HG03469 (cell line): ENCODE measurements at regions not wholly inside any gene's neighbourhood (a gene's known extent, or its start where the extent isn't known, plus 50 kb on each side); places are given as distances from the start of the nearest gene placed in this dataset.
"Not testable (repeated sequence)": the region's sequence is repeated elsewhere in the genome, so short reads cannot be mapped to it uniquely, and the experiment has no call there.

Source experiments
- ATAC-seq: cut with Tn5 transposase; IDR thresholded peaks from one replicate; pipeline ENCODE4 v1.9.1; 2021; ENCODE audit warnings: mild to moderate bottlenecking, moderate library complexity, moderate number of reproducible peaks; ENCODE audit not compliant: unreplicated experiment

GRCh38 chr5:85972539-85972938 lies 645.2 kb upstream of the COX7C start:
- ATAC-seq = no peak

DNA sequence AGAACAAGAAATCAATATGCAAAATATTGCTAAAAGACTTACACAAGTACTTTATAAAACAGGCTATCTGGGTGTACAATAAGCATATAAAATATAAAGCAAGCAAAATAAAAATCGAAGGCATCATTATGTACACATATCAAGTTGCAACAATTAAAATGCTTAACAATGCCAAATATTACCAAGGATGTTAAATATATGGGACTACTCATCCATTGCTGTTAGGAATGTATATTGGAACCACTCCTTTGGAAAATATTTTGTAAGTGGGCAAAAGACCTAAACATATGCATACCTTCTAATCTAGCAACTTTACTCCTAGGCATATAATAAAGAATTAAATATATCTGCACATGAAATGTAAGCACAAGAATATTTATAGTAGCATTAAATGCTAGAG lies 632.6 kb upstream of the COX7C start:
- ATAC-seq = no peak

DNA sequence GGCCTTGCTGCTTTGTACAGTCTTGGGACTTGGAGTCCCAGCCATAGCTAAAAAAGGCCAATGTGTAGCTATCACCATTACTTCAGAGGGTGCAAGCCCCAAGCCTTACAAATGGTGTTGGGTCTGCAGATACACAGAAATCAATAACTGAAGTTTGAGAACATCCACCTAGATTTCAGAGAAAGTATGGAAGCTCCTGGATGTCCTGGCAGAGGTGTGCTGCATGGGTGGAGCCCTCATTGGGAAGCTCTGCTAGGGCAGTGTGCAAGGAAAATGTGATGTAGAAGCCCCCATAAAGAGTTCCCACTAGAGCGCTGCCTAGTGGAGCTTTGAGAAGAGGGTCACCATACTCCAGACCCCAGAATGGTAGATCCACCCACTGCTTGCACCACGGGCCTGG lies 626.7 kb upstream of the COX7C start:
- ATAC-seq = no peak

GRCh38 chr5:85994653-85995052 lies 623.1 kb upstream of the COX7C start:
- ATAC-seq = not testable (repeated sequence)

DNA sequence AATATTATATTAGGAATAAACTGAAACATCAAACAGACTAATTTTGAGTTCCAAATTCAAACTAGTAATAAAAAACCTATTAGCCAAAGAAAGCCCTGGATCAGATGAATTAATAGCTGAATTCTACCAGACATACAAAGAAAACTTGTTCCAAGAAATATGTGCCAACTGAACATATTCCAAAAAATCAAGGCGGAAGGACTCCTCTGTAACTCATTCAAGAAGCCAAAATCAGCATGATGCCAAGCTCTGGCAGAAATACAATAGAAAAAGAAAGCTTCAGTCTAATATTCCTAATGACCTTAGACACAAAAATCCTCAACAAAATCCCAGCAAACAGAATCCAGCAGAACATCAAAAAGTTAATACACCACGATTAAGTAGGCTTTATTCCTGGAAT lies 619.1 kb upstream of the COX7C start:
- ATAC-seq = no peak

- ATAC-seq = no peak
These were observed 609.4 kb upstream of the COX7C start for GRCh38 chr5:86008293-86008692.

DNA sequence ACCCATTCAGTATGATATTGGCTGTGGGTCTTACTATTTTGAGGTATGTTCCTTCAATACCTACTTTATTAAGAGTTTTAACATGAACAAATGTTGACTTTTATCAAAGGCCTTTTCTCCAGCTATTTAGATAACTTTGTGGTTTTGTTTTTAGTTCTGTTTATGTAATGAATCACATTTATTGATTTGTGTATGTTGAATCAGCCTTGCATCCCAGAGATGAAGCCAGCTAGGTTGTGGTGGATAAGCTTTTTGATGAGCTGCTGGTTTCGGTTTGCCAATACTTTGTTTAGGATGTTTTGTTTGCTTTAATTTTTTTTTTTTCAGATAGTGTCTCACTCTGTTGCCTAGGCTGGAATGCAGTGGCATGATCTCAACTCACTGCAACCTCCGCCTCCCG lies 609.0 kb upstream of the COX7C start:
- no peak for ATAC-seq

DNA sequence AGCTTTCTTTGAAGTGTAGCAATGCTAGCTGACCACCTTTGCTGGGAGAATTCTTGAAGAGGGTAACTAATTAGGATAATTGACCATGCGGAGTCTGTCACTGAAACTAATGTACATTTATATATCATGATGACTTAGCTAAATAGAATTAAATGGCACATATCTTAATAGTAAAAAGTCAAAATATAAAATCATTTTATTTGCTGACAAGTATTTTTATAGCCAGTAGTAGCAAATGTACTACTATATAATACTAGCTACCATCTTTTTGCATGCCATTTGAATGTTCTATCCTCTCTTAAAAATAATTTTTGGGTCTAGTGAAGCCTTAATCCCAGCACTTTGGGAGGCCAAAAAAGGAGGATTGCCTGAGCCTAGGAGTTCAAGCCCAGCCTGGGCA lies 605.8 kb upstream of the COX7C start:
- ATAC-seq = no peak

DNA sequence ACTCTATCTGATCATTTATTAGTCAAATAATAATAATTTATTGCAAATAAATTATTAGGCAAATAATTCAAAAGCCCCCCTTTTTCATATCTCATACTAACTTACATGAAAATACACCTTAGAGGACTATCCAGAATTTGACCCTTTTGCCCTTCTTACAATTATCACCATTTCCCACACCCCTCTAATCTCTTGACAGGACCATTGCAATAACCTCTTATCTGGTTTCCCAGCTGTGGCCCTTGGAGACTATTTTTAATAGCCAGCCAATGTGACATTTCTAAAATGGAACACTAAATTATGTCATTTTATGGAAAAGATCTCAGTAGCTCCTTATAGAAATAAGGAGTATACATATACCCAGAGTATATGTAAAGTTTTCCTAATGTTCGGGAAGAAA lies 588.4 kb upstream of the COX7C start:
- ATAC-seq = no peak

GRCh38 chr5:86030753-86031152 lies 587.0 kb upstream of the COX7C start:
- no peak for ATAC-seq

DNA sequence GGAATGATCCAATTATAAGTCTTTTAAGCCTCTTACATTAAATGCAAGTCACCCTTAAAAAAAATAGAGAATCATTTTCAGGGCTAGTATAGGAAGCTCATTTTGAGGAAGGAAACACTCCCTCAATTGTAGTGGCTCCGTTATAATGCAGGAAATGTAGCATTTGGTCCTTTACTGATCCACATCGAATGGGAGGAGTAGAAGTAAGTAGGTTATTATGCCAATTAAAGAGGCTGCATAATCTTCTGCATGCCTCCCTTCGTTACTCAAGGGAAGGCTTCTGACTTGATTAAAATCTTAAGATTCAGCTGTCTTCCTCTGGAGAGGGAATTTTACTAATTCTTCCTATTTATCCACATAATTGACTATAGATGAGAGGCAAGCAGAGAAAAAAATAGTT lies 579.2 kb upstream of the COX7C start:
- ATAC-seq = no peak

DNA sequence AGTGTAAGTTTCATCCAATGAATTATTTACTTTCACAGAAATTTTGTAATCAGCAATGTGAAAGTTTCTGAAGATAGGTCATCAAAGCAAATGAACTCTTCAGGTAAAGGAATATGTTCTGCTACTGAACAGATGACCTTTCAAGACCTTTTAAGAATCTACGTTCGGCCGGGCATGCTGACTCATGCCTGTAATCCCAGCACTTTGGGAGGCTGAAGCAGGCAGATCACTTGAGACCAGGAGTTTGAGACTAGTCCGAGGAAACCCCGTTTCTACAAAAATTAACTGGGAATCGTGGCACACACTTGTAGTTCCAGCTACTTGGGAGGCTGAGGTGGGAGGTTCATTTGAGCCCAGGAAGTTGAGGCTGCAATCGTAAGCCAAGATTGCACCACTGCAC lies 578.4 kb upstream of the COX7C start:
- no peak for ATAC-seq

DNA sequence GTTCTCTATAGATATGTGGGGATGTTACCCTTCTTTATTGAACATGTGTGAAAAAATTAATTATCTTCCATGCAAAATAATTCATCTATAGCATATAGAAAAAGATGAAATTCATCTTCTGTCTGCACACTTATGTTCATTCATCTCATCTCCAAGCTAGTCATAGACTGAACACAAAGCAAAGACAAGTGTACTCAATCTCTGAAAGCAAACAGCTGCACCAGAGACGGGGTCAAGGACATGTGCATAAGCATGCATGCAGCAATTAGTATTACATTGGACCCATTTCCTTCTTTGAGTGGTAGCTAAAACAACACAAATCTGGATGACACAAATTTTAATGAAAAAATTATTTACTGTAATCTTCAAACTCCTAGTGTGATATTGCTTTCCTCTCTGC lies 547.0 kb upstream of the COX7C start:
- ATAC-seq = no peak

- no peak for ATAC-seq
These were observed 543.4 kb upstream of the COX7C start for GRCh38 chr5:86074297-86074696.

GRCh38 chr5:86075139-86075538 lies 542.6 kb upstream of the COX7C start:
- ATAC-seq = no peak

GRCh38 chr5:86095092-86095491 lies 522.6 kb upstream of the COX7C start:
- no peak for ATAC-seq

DNA sequence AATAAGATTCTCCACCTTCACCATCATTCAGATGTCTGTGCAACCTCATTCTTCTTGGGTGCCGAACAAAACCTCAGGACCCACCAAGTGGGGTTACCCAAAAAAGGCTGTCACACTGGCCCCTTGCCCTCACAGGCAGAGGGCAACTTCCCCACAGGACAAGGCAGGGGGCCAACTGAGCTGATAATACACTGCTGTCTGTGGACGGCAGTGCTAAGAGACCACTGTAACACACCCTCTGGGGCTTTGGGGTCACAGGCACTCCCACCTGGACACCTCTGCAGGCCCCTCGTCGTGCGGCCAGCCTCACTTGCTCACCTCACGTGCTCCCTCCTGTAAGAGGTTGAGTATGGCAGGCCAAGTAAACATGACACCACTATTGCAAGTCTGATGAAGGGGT lies 515.8 kb upstream of the COX7C start:
- ATAC-seq = no peak

GRCh38 chr5:86108825-86109224 lies 508.9 kb upstream of the COX7C start:
- no peak for ATAC-seq

GRCh38 chr5:86112249-86112648 lies 505.5 kb upstream of the COX7C start:
- no peak for ATAC-seq

DNA sequence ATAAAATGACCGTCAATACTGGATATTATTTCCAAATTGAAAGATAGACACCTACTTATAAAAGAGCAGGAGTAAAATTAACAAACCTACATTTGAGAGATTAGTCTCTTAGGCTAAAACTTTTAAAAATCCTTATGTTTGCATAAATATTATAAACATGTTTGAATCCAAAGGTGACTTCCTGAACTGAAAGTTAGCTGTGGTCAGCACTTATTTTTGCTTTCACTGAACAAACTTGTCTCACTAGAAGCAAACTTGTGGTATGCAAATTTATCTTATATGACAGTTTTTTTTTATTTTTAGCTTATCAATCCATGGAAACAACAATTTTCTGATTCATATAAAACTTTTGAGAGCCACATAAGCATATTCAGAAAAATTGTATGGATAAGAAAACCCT lies 502.6 kb upstream of the COX7C start:
- ATAC-seq = no peak

DNA sequence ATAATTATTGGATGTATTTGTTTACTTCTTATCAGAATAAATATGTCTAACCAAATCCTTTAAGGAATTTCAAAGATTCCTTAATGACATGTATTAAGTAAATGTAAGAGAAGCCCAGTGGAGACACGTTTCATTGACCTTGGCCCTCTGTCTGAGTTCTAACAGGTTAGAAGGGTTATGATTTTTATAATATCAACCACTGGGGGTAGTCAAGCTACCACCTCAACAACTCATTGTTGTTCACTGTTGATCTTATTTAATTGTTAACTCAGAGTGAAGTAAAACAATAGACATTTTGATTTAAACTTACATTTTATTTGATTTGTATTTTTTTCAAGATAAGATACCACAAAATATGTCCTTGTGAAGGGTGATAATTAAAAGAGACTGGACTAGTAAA lies 499.2 kb upstream of the COX7C start:
- peak; percentile 74 for ATAC-seq

- ATAC-seq = no peak
These were observed 493.4 kb upstream of the COX7C start for GRCh38 chr5:86124333-86124732.

GRCh38 chr5:86125731-86126601 lies 491.8 kb upstream of the COX7C start:
- no peak for ATAC-seq
